ENCODE measurements at regions not wholly inside any gene's neighbourhood (a gene's known extent, or its start where the extent isn't known, plus 50 kb on each side); places are given as distances from the start of the nearest gene placed in this dataset.

DNA sequence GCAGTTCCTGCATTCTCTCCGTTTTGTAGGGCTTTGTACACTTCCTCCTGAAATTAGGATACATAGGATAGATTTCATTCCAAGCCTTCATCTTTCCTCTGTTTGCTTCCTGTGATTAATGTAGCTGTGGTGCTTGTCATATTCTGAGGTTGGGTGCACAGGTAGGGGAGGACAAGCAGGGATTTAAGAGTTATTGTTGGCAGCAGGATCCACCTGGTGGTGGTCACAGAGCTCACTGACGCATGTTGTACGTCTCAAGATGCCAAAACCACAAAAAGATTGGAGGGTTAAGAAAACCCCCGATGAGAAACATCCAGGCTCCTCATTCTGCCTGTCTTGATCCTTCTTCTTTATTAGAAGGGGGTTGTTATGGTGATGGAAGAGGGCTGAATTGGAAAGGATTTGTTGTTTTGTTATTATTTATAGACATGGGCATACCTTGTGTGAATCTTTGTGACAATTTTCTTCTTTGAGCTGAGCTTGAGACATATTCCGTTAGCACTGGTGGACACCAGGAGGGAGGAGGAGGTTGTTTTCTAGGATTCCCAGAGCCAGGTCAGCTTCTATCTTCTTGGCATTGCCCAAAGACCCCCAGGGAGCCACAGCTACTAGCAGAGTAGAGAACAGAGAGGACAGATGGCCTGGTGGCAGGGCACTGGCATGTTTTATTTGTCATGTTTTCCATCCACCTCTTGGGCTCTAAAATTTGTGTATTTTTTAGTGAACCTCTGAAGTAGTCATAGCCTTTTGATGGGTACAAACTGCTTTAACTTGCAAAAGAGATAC, 57.7 kb upstream of the LARS2 start:
- DNase-seq (ENCODE audit: low spot score) = no peak

DNA sequence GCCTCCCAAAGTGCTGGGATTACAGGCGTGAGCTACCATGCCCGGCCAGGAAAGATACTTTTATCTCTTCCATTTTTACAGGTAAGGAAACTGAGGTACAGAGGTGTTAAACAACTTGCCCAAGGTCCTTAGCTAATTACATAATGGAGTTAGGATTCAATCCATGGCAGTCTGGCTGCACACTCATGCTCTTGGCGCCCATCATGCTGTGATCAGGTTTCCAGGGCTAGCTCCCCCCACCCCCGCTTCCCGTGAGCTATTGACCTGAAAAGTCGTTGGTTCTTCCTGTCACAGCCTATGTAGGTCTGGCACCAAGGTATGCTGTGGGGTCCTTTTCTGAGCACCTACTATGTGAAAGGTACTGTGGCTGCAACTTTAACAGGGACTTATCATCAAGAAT, 55.9 kb upstream of the LARS2 start:
- DNase-seq (ENCODE audit: low spot score) = no peak

DNA sequence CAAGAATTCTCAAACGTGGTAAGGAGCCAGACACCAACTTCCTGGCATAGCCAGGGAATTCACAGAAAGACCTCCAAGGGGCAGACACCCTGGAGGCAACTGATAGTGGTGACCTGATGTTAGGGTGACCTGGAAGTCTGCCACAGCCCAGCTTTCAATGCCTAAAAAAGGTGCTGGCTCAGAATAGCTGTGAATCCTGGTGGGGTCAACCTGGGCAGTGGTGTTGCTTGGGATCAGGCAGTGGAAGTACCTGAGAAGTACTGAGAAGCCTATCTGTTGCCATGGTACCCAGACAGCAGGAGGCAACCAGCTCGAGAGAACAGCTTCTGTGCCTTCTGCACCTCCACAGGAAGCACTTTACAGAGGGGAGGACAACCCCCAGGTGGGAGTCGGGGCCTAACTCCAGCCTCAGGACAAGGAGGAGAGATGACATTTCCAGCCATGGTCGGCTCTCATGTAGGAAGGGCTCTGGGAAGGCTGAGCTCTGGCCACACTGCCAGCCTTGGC, 55.4 kb upstream of the LARS2 start:
- DNase-seq (ENCODE audit: low spot score) = no peak

DNA sequence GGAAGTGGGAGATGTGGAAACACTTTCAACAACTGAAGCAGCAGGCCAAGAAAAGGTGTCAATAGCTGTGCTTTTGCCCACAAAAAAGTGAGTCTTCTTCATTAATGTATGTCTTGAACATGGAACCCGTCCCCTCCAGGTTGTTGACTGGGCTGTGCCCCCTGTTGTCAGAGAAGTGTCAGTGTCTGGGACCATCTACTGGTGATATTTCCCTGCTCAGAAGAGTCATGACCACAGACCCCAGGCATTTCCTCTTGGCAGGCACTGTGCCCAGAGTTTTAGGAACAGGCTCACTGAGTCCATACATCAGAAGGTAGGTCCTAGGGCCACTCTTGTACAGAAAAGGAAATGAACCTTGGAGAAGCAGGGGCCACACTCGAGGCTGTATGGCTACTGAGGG, 54.8 kb upstream of the LARS2 start:
- no peak for DNase-seq (ENCODE audit: low spot score)

DNA sequence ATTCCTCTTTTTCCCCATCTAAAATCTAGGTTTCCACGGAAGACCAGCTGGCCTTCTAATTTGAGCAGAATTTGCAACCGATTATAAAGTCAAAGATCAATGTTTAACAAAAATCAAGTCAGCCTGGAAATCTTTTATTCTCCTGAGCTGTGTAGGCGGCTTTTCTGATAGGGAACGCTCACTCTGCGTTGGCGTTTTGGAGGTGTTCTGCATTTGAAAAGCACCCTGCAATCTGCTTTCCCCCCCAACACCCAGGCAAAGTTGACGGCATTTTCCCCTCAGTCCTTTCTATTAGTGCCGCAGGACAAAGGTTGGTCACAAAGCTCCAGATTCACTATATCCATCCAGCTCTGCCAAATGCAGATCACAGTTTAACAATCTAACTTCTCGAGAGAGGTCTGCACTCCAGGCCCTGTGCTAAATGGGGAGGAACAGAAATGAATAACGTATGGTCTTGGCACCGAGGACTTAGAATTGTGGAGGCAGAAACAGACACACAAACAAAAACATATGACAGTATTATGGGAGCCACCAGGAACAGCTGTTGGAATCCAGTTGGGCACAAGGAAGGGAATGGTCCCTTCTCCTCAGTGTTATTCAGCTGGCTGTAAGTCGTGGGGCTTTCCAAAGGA, 50.4 kb upstream of the LARS2 start:
- DNase-seq (ENCODE audit: low spot score) = no peak

All from COLO829 (cell line).